Liver (tissue), 2 donors: ENCODE measurements at regions not wholly inside any gene's neighbourhood (a gene's known extent, or its start where the extent isn't known, plus 50 kb on each side); places are given as distances from the start of the nearest gene placed in this dataset.

ENCODE experiments used
- JUND ChIP-seq, 2 donors: IDR thresholded peaks; 2 replicates each; pipeline ENCODE4 v1.6.1; 2016; ENCODE audit warnings: antibody characterized with exemption in 2 of 2
- RXRA ChIP-seq, 2 donors: IDR thresholded peaks; 2 replicates each; pipeline ENCODE4 v1.6.1; 2017 to 2018; ENCODE audit warnings: antibody characterized with exemption in 2 of 2, mild to moderate bottlenecking in 1 of 2
- donor health status: healthy.

GRCh38 chr3:40994611-40995010, 204.7 kb upstream of the CTNNB1 start:
- TF ChIP-seq JUND (IDR thresholded peaks at IDR 0.05) (no peak), RXRA (IDR thresholded peaks at IDR 0.05) (no peak)
